SK-N-SH (cell line): ENCODE measurements at regions not wholly inside any gene's neighbourhood (a gene's known extent, or its start where the extent isn't known, plus 50 kb on each side); places are given as distances from the start of the nearest gene placed in this dataset.

Source experiments
- CTCF ChIA-PET: fragments of 300-600, 350-600 bp; formaldehyde crosslinking; extraction: SDS; loops from one replicate; lab custom pipeline; 2021; lab: Yijun Ruan, JAX
- POLR2A ChIA-PET: fragments of 350-600 bp; sonication (Branson Sonifier 250); formaldehyde crosslinking; extraction: SDS; loops from one replicate; lab custom pipeline; 2020; ENCODE audit warnings: antibody characterized with exemption, inconsistent platforms; lab: Yijun Ruan, JAX
- DNase-seq: peaks from one replicate; pipeline ENCODE4 v3.0.0; 2012
- H2AFZ ChIP-seq: fragments of 200-600 bp; sonication (generic); 2 replicates; pipeline ENCODE4 v1.8.1; 2016; ENCODE audit warnings: antibody characterized with exemption, mild to moderate bottlenecking, low read depth
- H3F3A ChIP-seq: fragments of 200-600 bp; sonication (generic); replicated peaks from 2 replicates; pipeline ENCODE3; 2016; ENCODE audit warnings: antibody characterized with exemption, mild to moderate bottlenecking; ENCODE audit not compliant: insufficient read depth
- H3K27ac ChIP-seq, 2 experiments: fragments of 200-500 bp in 1 of 2; fragments of 200-600 bp in 1 of 2; sonication (Bioruptor generic) in 1 of 2; sonication (generic), shearing (Covaris generic) in 1 of 2; 2 replicates each; pipeline versions ENCODE4 v1.5.1 to v1.6.1; 2014 to 2016; ENCODE audit warnings: low read depth in 2 of 2, inconsistent platforms in 1 of 2, low read length in 1 of 2, mild to moderate bottlenecking in 1 of 2, mixed read lengths in 1 of 2
- H3K27me3 ChIP-seq: fragments of 200-600 bp; sonication (generic), shearing (Covaris generic); 2 replicates; pipeline ENCODE4 v1.6.1; 2016; ENCODE audit warnings: mixed run types; ENCODE audit not compliant: insufficient read depth
- H3K36me3 ChIP-seq, 2 experiments: fragments of 200-500 bp in 1 of 2; fragments of 200-600 bp in 1 of 2; sonication (Bioruptor generic) in 1 of 2; sonication (generic) in 1 of 2; replicated peaks in 1 of 2; 2 replicates each; pipeline versions ENCODE3 to v1.5.1; 2014 to 2016; ENCODE audit warnings: low read length in 1 of 2, mild to moderate bottlenecking in 1 of 2; ENCODE audit not compliant: insufficient read depth in 2 of 2, control insufficient read depth in 1 of 2
- H3K4me1 ChIP-seq, 2 experiments: fragments of 200-500 bp in 1 of 2; fragments of 200-600 bp in 1 of 2; sonication (Bioruptor generic) in 1 of 2; sonication (generic), shearing (Covaris generic) in 1 of 2; 2 replicates each; pipeline versions ENCODE4 v1.5.1 to v1.6.1; 2014 to 2016; ENCODE audit warnings: low read depth in 1 of 2, low read length in 1 of 2, mixed run types in 1 of 2; ENCODE audit not compliant: insufficient read depth in 2 of 2, control insufficient read depth in 1 of 2
- H3K4me2 ChIP-seq: fragments of 200-600 bp; sonication (generic), shearing (Covaris generic); 2 replicates; pipeline ENCODE4 v1.6.1; 2017; ENCODE audit warnings: mixed run types
- H3K4me3 ChIP-seq, 2 experiments: fragments of 200-500 bp in 1 of 2; fragments of 200-600 bp in 1 of 2; sonication (Bioruptor generic) in 1 of 2; sonication (generic), shearing (Covaris generic) in 1 of 2; 2 replicates each; pipeline versions ENCODE4 v1.5.1 to v1.8.1; 2014 to 2016; ENCODE audit warnings: low read depth in 2 of 2, inconsistent platforms in 1 of 2, low read length in 1 of 2, mild to moderate bottlenecking in 1 of 2, mixed read lengths in 1 of 2, moderate library complexity in 1 of 2
- H3K79me2 ChIP-seq: fragments of 200-600 bp; sonication (generic); 2 replicates; pipeline ENCODE4 v1.8.1; 2017; ENCODE audit warnings: mild to moderate bottlenecking; ENCODE audit not compliant: insufficient read depth
- H3K9ac ChIP-seq: fragments of 200-600 bp; sonication (generic); 2 replicates; pipeline ENCODE4 v1.6.1; 2017; ENCODE audit warnings: mixed run types
- H3K9me2 ChIP-seq: fragments of 200-600 bp; sonication (generic); 2 replicates; pipeline ENCODE4 v1.6.1; 2017; ENCODE audit warnings: mixed run types
- H3K9me3 ChIP-seq: fragments of 200-600 bp; sonication (generic); 2 replicates; pipeline ENCODE4 v1.6.1; 2017; ENCODE audit warnings: mixed run types, mild to moderate bottlenecking, moderate library complexity
- H4K20me1 ChIP-seq: fragments of 200-600 bp; sonication (generic); 2 replicates; pipeline ENCODE4 v1.6.1; 2017; ENCODE audit warnings: mild to moderate bottlenecking, mixed run types; ENCODE audit not compliant: insufficient read depth
- CHD2 ChIP-seq: fragments of 150-350 bp; IDR thresholded peaks from 2 replicates; pipeline ENCODE4 v1.6.1; 2018; ENCODE audit warnings: low read length; ENCODE audit not compliant: partially characterized antibody
- CTCF ChIP-seq: fragments of 200-600 bp; sonication (generic); IDR thresholded peaks from 2 replicates; pipeline ENCODE4 v1.6.1; 2017; ENCODE audit warnings: antibody characterized with exemption, mild to moderate bottlenecking, moderate library complexity
- ELF1 ChIP-seq: IDR thresholded peaks from 2 replicates; pipeline ENCODE4 v1.4.0; 2012
- EP300 ChIP-seq, 2 experiments: IDR thresholded peaks; 2 replicates each; pipeline versions ENCODE4 v1.4.0 to v1.6.1; 2012; ENCODE audit warnings: borderline replicate concordance in 1 of 2, low read depth in 1 of 2, low read length in 1 of 2
- FOXJ3 ChIP-seq: sonication (generic); formaldehyde crosslinking; IDR thresholded peaks from 2 replicates; pipeline ENCODE4 v1.5.1; 2020; ENCODE audit warnings: mild to moderate bottlenecking, missing genetic modification reagents
- FOXM1 ChIP-seq: IDR thresholded peaks from 2 replicates; pipeline ENCODE4 v1.4.0; 2012; ENCODE audit warnings: low read depth, mild to moderate bottlenecking
- GABPA ChIP-seq: IDR thresholded peaks from 2 replicates; pipeline ENCODE4 v1.4.0; 2012; ENCODE audit warnings: low read depth, mild to moderate bottlenecking
- GATA2 ChIP-seq: sonication (generic); formaldehyde crosslinking; IDR thresholded peaks from 2 replicates; pipeline ENCODE4 v1.5.0; 2020; ENCODE audit warnings: mild to moderate bottlenecking, missing genetic modification reagents
- MAX ChIP-seq: IDR thresholded peaks from 2 replicates; pipeline ENCODE4 v1.4.0; 2012; ENCODE audit warnings: low read depth
- MXI1 ChIP-seq: IDR thresholded peaks from 2 replicates; pipeline ENCODE4 v1.6.1; 2012; ENCODE audit warnings: mild to moderate bottlenecking, low read depth, low read length, improper control_type of control experiment
- NFIC ChIP-seq: IDR thresholded peaks from 2 replicates; pipeline ENCODE4 v1.4.0; 2012; ENCODE audit warnings: borderline replicate concordance
- RCOR1 ChIP-seq: fragments of 150-350 bp; IDR thresholded peaks from 2 replicates; pipeline ENCODE4 v1.6.1; 2017; ENCODE audit warnings: antibody characterized with exemption, low read length
- SMC3 ChIP-seq: IDR thresholded peaks from 2 replicates; pipeline ENCODE4 v1.6.1; 2012; ENCODE audit warnings: low read depth, low read length, improper control_type of control experiment
- TEAD4 ChIP-seq: IDR thresholded peaks from 2 replicates; pipeline ENCODE4 v1.4.0; 2012; ENCODE audit warnings: mild to moderate bottlenecking, borderline replicate concordance; ENCODE audit not compliant: insufficient read depth
- USF2 ChIP-seq: fragments of 150-350 bp; IDR thresholded peaks from 2 replicates; pipeline ENCODE4 v1.6.1; 2017; ENCODE audit warnings: antibody characterized with exemption, low read length, low read depth, borderline replicate concordance

- no peak for TF ChIP-seq TEAD4
- no peak for TF ChIP-seq RCOR1
- no peak for TF ChIP-seq FOXM1
- no peak for TF ChIP-seq GATA2 (CRISPR knock-in tag)
- TF ChIP-seq, all 33 proteins: peak for 0
Measured at GRCh38 chr6:137286368-137286767, 67.2 kb upstream of the IFNGR1 start (continued).

- Histone ChIP-seq H2AFZ (no peak overlapping the region), H3K4me3 (no peak overlapping the region), H3K9me3 (no peaks in the 10 kb centered on the region), H3K79me2 (no peaks in the 10 kb centered on the region), H3K9me2 (no peaks in the 10 kb centered on the region), H4K20me1 (no peaks in the 10 kb centered on the region), H3K27ac (no peak overlapping the region), H3K27me3 (no peaks in the 10 kb centered on the region; the same call in 1 of the 2 replicates), H3K4me2 (no peak overlapping the region), H3K4me1 (no peaks in the 10 kb centered on the region), H3F3A (no peaks in the 10 kb centered on the region), H3K9ac (no peak overlapping the region), H3K36me3 (no peaks in the 10 kb centered on the region)
- no peak for DNase-seq
- CTCF ChIA-PET, result interaction anchor here (1.7 to 1.8 kb wide), 2 partner anchors 13 to 29 kb away, joined by 8 to 9 read pairs; no protein-coding TSS in a partner anchor
- POLR2A ChIA-PET, result no interaction called here
- no peak for TF ChIP-seq EP300 (IDR thresholded peaks at IDR 0.05; ENCODE audit: borderline replicate concordance in 1 of 2, low read depth in 1 of 2, low read length in 1 of 2)
- no peak for TF ChIP-seq CHD2
- no peak for TF ChIP-seq NFIC
- no peak for TF ChIP-seq FOXJ3
- no peak for TF ChIP-seq ELF1
- no peak for TF ChIP-seq MXI1
- no peak for TF ChIP-seq GABPA
- TF ChIP-seq FOXM1, result no peak
- no peak for TF ChIP-seq MAX
- TF ChIP-seq RCOR1, result no peak
- TF ChIP-seq USF2, result no peak
- no peak for TF ChIP-seq CTCF
- TF ChIP-seq SMC3, result no peak
Measured at GRCh38 chr6:137284811-137285110, 65.6 kb upstream of the IFNGR1 start.
